ENCODE measurements at regions not wholly inside any gene's neighbourhood (a gene's known extent, or its start where the extent isn't known, plus 50 kb on each side); places are given as distances from the start of the nearest gene placed in this dataset.

DNA sequence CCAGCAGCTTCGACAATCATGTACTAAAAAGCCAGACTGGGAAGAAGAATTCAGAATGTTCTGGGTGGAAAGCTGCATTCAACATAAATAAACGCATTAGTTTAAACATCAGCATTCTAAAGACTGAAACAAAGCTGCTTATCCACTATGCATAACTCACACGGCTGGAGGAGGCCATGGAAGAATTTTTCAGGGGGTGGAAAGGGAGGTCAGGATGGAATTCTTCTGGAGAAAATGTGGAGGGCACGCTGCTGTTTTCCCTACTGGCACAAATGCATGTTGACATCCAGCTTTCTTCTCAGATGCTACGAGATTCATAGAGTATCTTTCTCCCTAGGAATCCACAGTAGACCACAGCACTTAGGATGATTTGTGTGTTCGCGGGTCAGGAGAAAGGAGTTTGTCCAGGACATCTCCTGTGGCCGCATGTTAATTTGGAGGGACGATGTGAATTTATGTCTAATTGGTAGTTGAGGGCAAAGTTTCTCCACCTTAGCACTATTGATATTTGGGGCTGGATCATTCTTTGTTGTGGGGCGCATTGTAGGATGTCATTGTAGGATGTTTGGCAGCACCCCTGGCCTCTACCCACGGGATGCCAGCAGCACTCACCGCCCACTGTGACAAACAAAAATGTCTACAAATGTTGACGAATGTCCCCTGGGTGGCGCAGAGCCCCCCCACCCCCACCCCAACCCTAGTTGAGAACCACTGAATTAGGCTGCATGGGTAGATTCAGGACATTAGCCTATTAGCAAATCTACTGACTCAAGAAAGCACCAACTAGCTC is 86.5 kb upstream of the KAZN start (continued):
- no peak for TF ChIP-seq TRIM24 (CRISPR knock-in tag; IDR thresholded peaks at IDR 0.05)
- no peak for TF ChIP-seq TAF15 (IDR thresholded peaks at IDR 0.05; ENCODE audit: low read depth, low read length, poor library complexity, severe bottlenecking)
- TF ChIP-seq JUN (CRISPR knock-in tag; IDR thresholded peaks at IDR 0.05) = no peak
- no peak for TF ChIP-seq ZNF232 (CRISPR knock-in tag; IDR thresholded peaks at IDR 0.05; ENCODE audit: borderline replicate concordance)
- TF ChIP-seq ZBTB42 (CRISPR knock-in tag; IDR thresholded peaks at IDR 0.05) = no peak

DNA sequence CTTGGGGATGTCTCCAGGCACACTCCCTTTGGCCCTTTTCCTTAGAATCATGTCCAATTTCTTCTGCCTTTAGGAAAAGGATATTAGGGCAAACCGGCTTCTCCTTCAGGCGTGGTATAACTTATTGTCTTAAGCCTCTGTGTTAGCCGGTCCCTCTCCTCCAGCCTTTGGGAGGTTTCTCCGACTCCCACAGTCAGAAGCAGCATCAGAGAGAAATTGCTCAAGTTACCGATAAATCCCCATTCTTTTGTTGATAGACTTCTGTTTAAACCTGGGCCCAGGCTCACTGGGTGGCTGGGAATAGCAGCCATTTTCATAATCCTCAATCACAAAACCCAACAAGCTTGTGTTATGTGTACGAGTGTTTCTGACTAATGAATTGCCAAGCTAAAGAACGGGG is 85.4 kb upstream of the KAZN start:
- WGBS (ENCODE audit: low lambda C conversion rate) = 64% methylated on average over 7 of the region's 7 CpGs
- H2AFZ ChIP-seq (ENCODE audit: low read length) = no peak overlapping the region
- H3K4me3 ChIP-seq (replicated peaks in 1 of 3; ENCODE audit: insufficient read depth in 1 of 3, low read depth in 2 of 3, low read length in 3 of 3) = no peak overlapping the region
- in situ Hi-C loops (cut with HindIII; ENCODE audit: extremely low pct_ligation_motif_present, low pct_unique_long_range_greater_than_20kb) = no loop called here
- H3K79me2 ChIP-seq (ENCODE audit: insufficient read depth, low read length) = no peaks in the 10 kb centered on the region
- no peak overlapping the region for H3K9ac ChIP-seq (ENCODE audit: insufficient read depth, low read depth, low read length)
- DNase-seq (ENCODE audit: low spot score) (no peak), ATAC-seq (no peak), FAIRE-seq (no peak)
- no peak overlapping the region for H3K27ac ChIP-seq (ENCODE audit: extremely low read length, insufficient read depth, low read length)
- no peaks in the 10 kb centered on the region for H3K9me3 ChIP-seq (ENCODE audit: low read length)
- POLR2A ChIA-PET = no interaction called here
- CTCF ChIA-PET (ENCODE audit: low intra/inter-chr PET ratio, low total read pairs) = no interaction called here
- no TSS peak for BruUV-seq (replicated peaks)
- H3K4me1 ChIP-seq (ENCODE audit: insufficient read depth, low read length) = no peaks in the 10 kb centered on the region
- no peaks in the 10 kb centered on the region for H3K36me3 ChIP-seq (replicated peaks in 1 of 2; ENCODE audit: control insufficient read depth in 1 of 2, insufficient read depth in 2 of 2, low read length in 2 of 2)
- H3K27me3 ChIP-seq (ENCODE audit: control insufficient read depth in 1 of 2, insufficient read depth in 2 of 2, low read length in 2 of 2) = peaks cover 0 to 8% of the 10 kb centered on the region in 2 experiments; a peak in 2 of 5 replicates
- intact Hi-C loops (cut with micrococcal nuclease; ENCODE audit: unreplicated experiment) = no loop called here
- H3K4me2 ChIP-seq (ENCODE audit: low read depth, low read length) = no peak overlapping the region
- TF ChIP-seq, protein P1, sequence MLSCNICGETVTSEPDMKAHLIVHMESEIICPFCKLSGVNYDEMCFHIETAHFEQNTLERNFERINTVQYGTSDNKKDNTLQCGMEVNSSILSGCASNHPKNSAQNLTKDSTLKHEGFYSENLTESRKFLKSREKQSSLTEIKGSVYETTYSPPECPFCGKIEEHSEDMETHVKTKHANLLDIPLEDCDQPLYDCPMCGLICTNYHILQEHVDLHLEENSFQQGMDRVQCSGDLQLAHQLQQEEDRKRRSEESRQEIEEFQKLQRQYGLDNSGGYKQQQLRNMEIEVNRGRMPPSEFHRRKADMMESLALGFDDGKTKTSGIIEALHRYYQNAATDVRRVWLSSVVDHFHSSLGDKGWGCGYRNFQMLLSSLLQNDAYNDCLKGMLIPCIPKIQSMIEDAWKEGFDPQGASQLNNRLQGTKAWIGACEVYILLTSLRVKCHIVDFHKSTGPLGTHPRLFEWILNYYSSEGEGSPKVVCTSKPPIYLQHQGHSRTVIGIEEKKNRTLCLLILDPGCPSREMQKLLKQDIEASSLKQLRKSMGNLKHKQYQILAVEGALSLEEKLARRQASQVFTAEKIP (CRISPR knock-in tag; IDR thresholded peaks at IDR 0.05; ENCODE audit: borderline replicate concordance) = no peak
- no peak for TF ChIP-seq KLF13 (CRISPR knock-in tag; IDR thresholded peaks at IDR 0.05)
- TF ChIP-seq ARID2 (CRISPR knock-in tag; IDR thresholded peaks at IDR 0.05; ENCODE audit: borderline replicate concordance) = no peak
- TF ChIP-seq, protein P2, sequence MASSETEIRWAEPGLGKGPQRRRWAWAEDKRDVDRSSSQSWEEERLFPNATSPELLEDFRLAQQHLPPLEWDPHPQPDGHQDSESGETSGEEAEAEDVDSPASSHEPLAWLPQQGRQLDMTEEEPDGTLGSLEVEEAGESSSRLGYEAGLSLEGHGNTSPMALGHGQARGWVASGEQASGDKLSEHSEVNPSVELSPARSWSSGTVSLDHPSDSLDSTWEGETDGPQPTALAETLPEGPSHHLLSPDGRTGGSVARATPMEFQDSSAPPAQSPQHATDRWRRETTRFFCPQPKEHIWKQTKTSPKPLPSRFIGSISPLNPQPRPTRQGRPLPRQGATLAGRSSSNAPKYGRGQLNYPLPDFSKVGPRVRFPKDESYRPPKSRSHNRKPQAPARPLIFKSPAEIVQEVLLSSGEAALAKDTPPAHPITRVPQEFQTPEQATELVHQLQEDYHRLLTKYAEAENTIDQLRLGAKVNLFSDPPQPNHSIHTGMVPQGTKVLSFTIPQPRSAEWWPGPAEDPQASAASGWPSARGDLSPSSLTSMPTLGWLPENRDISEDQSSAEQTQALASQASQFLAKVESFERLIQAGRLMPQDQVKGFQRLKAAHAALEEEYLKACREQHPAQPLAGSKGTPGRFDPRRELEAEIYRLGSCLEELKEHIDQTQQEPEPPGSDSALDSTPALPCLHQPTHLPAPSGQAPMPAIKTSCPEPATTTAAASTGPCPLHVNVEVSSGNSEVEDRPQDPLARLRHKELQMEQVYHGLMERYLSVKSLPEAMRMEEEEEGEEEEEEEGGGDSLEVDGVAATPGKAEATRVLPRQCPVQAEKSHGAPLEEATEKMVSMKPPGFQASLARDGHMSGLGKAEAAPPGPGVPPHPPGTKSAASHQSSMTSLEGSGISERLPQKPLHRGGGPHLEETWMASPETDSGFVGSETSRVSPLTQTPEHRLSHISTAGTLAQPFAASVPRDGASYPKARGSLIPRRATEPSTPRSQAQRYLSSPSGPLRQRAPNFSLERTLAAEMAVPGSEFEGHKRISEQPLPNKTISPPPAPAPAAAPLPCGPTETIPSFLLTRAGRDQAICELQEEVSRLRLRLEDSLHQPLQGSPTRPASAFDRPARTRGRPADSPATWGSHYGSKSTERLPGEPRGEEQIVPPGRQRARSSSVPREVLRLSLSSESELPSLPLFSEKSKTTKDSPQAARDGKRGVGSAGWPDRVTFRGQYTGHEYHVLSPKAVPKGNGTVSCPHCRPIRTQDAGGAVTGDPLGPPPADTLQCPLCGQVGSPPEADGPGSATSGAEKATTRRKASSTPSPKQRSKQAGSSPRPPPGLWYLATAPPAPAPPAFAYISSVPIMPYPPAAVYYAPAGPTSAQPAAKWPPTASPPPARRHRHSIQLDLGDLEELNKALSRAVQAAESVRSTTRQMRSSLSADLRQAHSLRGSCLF (CRISPR knock-in tag; IDR thresholded peaks at IDR 0.05; ENCODE audit: borderline replicate concordance) = no peak
- no peaks in the 10 kb centered on the region for H4K20me1 ChIP-seq (ENCODE audit: insufficient read depth, low read length)
